H1 (cell line): ENCODE measurements at regions not wholly inside any gene's neighbourhood (a gene's known extent, or its start where the extent isn't known, plus 50 kb on each side); places are given as distances from the start of the nearest gene placed in this dataset.

Source experiments
- CTCF ChIP-seq, 3 experiments: IDR thresholded peaks; 1 replicate in 2 of 3; 2 replicates in 1 of 3; pipeline versions ENCODE4 v1.5.1 to v1.6.1; 2011; ENCODE audit warnings: low read length in 3 of 3, mild to moderate bottlenecking in 3 of 3, inconsistent platforms in 2 of 3, low read depth in 1 of 3, moderate library complexity in 1 of 3; ENCODE audit not compliant: insufficient read depth in 1 of 3; ENCODE audit errors: control extremely low read depth in 1 of 3

GRCh38 chr4:126238013-126238412 is 923.3 kb downstream of the FAT4 start (continued):
- TF ChIP-seq CTCF (IDR thresholded peaks at IDR 0.05; ENCODE audit: control extremely low read depth in 1 of 3, insufficient read depth in 1 of 3, low read depth in 1 of 3, low read length in 3 of 3) = peak in 1 of 3 experiments; percentile 9; a peak in 1 of 4 replicates
